Mesothelial cell of epicardium (in vitro differentiated cells): ENCODE measurements at regions not wholly inside any gene's neighbourhood (a gene's known extent, or its start where the extent isn't known, plus 50 kb on each side); places are given as distances from the start of the nearest gene placed in this dataset.

Experiments
- DNase-seq, 2 experiments: peaks; one replicate each; pipeline ENCODE4 v3.0.0; 2021; ENCODE audit warnings: low spot score in 2 of 2; ENCODE audit not compliant: unreplicated experiment in 2 of 2
- H3K27ac Mint-ChIP-seq: 2 replicates; pipeline ENCODE4 v1.8.0; 2021; ENCODE audit warnings: mixed read lengths
- H3K27me3 Mint-ChIP-seq: 2 replicates; pipeline ENCODE4 v1.8.0; 2021; ENCODE audit warnings: low read depth, mixed read lengths
- H3K36me3 Mint-ChIP-seq: 2 replicates; pipeline ENCODE4 v1.8.0; 2021; ENCODE audit warnings: mixed read lengths
- H3K4me1 Mint-ChIP-seq: 2 replicates; pipeline ENCODE4 v1.8.0; 2021; ENCODE audit warnings: mixed read lengths
- H3K4me3 Mint-ChIP-seq: 2 replicates; pipeline ENCODE4 v1.8.0; 2021; ENCODE audit warnings: mild to moderate bottlenecking, moderate library complexity, mixed read lengths
- H3K9me3 Mint-ChIP-seq: 2 replicates; pipeline ENCODE4 v1.8.0; 2021; ENCODE audit warnings: mixed read lengths
- TF ChIP-seq, protein P1 (sequence below): fragments of 200-600 bp; sonication (generic); IDR thresholded peaks from one replicate; pipeline ENCODE4 v1.5.0; 2021; ENCODE audit warnings: antibody characterized with exemption; ENCODE audit not compliant: unreplicated experiment

DNA sequence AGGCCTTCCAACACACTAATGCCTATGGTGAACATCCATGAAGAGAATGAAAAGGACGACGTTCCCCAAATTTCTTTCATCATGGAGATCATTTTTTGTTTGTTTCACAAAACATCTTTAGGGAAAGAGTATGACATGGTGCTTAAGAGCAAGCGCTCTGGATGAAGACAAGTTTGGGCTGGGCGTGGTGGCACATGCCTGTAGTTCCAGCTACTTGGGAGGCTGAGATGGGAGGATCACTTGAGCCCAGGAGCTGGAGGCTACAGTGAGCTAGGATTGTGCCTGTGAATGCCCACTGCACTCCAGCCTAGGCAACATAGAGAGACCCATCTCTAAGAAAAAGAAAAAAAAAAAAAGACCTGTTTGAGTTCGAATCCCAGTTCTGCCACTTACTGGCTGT, 253.1 kb downstream of the PTPRU start:
- Mint-ChIP-seq H3K9me3 (peaks cover 2% of the 10 kb centered on the region), H3K4me1 (no peaks in the 10 kb centered on the region), H3K4me3 (no peak overlapping the region), H3K36me3 (no peaks in the 10 kb centered on the region), H3K27ac (no peak overlapping the region), H3K27me3 (peaks cover 35% of the 10 kb centered on the region)
- TF ChIP-seq, protein P1, sequence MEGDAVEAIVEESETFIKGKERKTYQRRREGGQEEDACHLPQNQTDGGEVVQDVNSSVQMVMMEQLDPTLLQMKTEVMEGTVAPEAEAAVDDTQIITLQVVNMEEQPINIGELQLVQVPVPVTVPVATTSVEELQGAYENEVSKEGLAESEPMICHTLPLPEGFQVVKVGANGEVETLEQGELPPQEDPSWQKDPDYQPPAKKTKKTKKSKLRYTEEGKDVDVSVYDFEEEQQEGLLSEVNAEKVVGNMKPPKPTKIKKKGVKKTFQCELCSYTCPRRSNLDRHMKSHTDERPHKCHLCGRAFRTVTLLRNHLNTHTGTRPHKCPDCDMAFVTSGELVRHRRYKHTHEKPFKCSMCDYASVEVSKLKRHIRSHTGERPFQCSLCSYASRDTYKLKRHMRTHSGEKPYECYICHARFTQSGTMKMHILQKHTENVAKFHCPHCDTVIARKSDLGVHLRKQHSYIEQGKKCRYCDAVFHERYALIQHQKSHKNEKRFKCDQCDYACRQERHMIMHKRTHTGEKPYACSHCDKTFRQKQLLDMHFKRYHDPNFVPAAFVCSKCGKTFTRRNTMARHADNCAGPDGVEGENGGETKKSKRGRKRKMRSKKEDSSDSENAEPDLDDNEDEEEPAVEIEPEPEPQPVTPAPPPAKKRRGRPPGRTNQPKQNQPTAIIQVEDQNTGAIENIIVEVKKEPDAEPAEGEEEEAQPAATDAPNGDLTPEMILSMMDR, result no peak
- DNase-seq, result no peak

DNA sequence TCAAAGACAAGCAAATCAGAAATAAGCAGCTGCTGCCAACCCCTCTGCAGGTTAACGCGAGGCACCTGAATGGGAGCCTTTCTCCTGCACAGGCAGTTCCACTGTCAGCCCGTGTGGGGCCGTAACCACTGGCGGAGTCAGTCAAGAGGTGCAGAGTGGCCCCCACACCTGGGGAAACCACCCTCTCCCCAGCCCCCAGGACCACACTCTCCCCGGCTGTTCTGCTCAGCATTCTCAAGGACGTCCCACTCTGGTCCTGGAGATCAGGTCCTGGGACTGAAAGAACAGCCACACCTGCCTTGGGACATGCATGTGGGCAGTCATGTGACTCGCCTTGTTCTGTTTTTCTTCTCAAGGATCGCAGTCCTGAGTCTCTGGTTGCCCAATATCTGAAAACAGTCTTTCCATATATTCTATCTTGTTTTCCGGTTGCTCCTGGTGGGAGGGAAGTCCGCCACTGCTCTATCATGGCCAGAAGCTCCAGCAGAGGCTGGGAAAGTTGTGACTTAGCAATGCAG, 252.5 kb downstream of the PTPRU start:
- no peak for DNase-seq
- TF ChIP-seq, protein P1, result no peak
- Mint-ChIP-seq H3K36me3 (no peaks in the 10 kb centered on the region), H3K9me3 (no peaks in the 10 kb centered on the region), H3K27me3 (peaks cover 40% of the 10 kb centered on the region), H3K27ac (no peak overlapping the region), H3K4me1 (no peaks in the 10 kb centered on the region), H3K4me3 (no peak overlapping the region)

DNA sequence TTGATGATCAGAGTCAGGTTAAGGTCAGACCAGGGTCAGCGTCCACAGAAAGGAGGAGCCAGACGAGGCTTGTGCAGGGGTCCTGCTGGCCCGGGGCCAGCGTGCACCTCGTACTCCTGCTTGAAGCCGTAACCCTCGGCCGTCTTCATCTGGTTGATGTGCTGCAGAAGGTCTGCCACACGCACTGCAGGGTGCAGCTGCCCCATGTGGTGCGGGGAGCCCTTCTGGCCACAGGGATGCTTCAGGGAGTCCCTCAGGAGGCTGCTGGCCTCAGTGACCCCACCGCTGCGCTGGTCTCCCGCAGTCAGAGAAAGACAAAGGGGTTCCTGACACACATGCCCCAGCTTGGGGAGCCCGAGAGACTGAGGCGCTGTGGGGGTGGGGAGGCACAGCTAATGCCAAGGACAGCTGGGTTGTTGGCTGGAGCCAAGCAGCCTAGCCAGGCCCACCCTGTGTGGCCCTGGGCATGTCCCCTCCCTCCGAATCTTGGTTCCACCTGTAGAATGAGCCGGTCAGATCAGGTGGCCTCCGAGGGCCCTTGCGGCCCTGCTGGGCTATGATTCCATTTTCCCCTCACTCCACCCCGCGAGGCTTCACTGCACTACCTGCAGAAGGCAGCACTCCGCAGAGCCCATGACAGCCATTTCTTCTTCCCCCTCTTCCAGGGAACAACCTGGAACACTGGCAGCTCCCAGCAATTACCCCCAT, 251.9 kb downstream of the PTPRU start:
- H3K27ac Mint-ChIP-seq, result no peak overlapping the region
- H3K4me3 Mint-ChIP-seq, result no peak overlapping the region
- TF ChIP-seq, protein P1, result no peak
- no peak for DNase-seq
- no peaks in the 10 kb centered on the region for H3K9me3 Mint-ChIP-seq
- H3K36me3 Mint-ChIP-seq, result no peaks in the 10 kb centered on the region
- no peaks in the 10 kb centered on the region for H3K4me1 Mint-ChIP-seq
- H3K27me3 Mint-ChIP-seq, result peaks cover 45% of the 10 kb centered on the region

DNA sequence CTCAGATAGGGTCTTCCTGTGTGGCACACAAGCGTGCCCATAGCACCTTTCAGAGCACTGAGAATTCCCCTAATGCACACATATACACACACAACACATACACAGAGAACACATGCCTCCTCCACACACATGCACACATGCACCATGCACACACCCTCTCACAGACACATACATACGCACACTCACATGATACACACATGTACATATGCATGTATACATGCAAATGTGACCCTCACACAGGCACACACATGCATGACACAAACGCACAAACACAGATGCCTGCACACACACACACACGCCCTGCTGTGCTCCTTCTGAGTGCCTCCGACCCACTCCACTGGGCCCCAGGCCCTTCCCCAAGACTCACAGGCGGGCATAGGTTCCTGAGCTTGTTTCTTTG, 251.0 kb downstream of the PTPRU start:
- H3K27ac Mint-ChIP-seq, result no peak overlapping the region
- H3K36me3 Mint-ChIP-seq, result no peaks in the 10 kb centered on the region
- no peak overlapping the region for H3K4me3 Mint-ChIP-seq
- DNase-seq, result no peak
- no peaks in the 10 kb centered on the region for H3K4me1 Mint-ChIP-seq
- peaks cover 53% of the 10 kb centered on the region for H3K27me3 Mint-ChIP-seq
- TF ChIP-seq, protein P1, result no peak
- no peaks in the 10 kb centered on the region for H3K9me3 Mint-ChIP-seq

DNA sequence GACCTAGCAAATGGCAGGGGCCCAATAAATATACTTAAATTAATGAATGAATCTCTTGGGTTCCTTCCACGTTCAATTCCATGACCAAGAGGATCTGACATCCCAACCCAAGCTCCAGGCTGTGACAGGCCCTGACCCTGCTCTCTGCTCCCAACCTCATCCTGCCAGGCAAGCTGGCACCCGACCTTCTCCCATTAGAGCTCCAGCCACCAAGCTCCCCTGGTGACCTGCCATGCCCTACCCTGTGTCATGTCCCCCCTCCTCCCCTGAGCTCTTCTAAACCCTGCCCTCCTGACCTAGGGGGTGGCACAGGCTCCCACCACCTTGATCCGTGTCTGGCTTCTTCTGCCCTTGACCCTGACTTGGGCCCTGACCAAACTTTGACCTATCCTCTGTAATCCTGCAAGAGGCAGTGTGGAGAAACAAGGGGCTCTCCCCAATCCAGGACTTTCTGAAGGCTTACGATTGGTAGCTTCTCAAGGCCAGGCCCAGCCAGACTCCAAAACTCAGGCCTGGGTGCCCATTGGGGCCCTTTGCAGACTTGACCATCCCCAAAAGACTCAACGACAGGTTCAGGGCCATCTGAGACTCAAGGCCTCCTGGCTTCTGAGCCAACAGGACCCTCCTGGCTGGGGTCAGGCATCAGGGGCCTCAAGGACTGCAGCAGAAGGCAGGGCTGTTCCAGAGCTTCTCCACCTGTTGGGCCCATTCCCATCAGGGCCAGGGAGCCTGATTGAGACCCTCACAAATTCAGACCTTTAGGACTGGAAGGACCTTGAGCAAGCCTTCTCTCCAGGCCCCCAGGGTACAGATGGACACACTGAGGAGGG, 249.0 kb downstream of the PTPRU start:
- H3K9me3 Mint-ChIP-seq, result no peaks in the 10 kb centered on the region
- DNase-seq, result peak in 1 of 2 experiments; percentile 34

More for the DNA sequence above, 249.0 kb downstream of the PTPRU start:
- peaks cover 63% of the 10 kb centered on the region for H3K27me3 Mint-ChIP-seq
- H3K36me3 Mint-ChIP-seq, result no peaks in the 10 kb centered on the region
- H3K4me1 Mint-ChIP-seq, result no peaks in the 10 kb centered on the region
- H3K27ac Mint-ChIP-seq, result no peak overlapping the region
- no peak overlapping the region for H3K4me3 Mint-ChIP-seq
- TF ChIP-seq, protein P1, result no peak
